HCT116 (cell line): ENCODE measurements at regions not wholly inside any gene's neighbourhood (a gene's known extent, or its start where the extent isn't known, plus 50 kb on each side); places are given as distances from the start of the nearest gene placed in this dataset.

Source experiments
- CTCF ChIP-seq, 3 experiments: fragments of 200-600 bp in 1 of 3; sonication (generic) in 1 of 3; IDR thresholded peaks in 2 of 3; conservative IDR thresholded peaks in 1 of 3; 2 replicates each; pipeline ENCODE4 v1.5.1; 2012 to 2017; ENCODE audit warnings: low read depth in 2 of 3, low read length in 2 of 3, antibody characterized with exemption in 1 of 3, borderline replicate concordance in 1 of 3, control low read depth in 1 of 3, mild to moderate bottlenecking in 1 of 3, mixed read lengths in 1 of 3, mixed run types in 1 of 3, moderate library complexity in 1 of 3; ENCODE audit not compliant: insufficient read depth in 1 of 3
- POLR2A ChIP-seq: IDR thresholded peaks from 2 replicates; pipeline ENCODE4 v1.7.0; 2011; ENCODE audit warnings: borderline replicate concordance; ENCODE audit not compliant: insufficient read depth, insufficient read length; ENCODE audit errors: extremely low read depth
- ZFX ChIP-seq: fragments of 450-650 bp; IDR thresholded peaks from 2 replicates; pipeline ENCODE4 v1.6.1; 2017

DNA sequence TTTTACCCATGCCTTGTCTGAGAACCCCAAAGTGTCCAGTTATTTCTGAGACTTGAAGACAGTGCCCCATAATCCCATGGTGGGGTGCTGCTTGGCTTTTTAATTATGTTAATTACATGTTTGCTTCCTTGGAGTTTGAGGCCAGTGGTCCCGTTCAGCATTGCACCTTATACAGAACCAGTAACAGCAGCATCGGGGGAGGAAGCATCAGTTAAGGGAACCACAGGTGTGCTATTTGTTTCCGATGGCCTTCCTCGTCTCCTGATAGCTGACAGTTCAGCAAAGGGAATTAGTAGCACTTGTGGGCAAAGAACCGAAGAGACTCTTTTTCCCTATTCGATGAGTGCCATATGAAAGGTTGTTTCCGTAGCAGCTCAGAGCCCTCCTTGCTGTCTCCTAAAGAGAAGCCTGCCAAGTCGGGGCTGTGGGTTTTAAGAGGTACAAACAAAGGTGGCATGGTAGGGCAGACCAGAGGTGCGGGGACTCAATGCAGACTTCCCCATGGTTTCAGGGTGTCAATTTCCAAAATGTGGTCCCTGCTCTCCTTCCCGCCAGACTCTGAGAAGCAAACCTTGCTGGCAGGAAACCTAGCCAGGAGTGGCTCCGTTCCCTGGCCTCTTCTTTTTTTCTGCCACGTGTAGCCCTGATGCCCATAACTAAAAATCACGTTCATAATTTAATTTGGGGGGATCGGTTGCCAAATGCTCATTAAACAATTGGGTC lies 225.2 kb upstream of the TSHZ3 start:
- TF ChIP-seq POLR2A = no peak
- no peak for TF ChIP-seq CTCF (IDR thresholded peaks at IDR 0.05 in 2 of 3, conservative IDR thresholded peaks at IDR 0.05 in 1 of 3; ENCODE audit: borderline replicate concordance in 1 of 3, insufficient read depth in 1 of 3, low read depth in 2 of 3, low read length in 2 of 3)
- no peak for TF ChIP-seq ZFX
